GM23338 (cell line): ENCODE measurements at regions not wholly inside any gene's neighbourhood (a gene's known extent, or its start where the extent isn't known, plus 50 kb on each side); places are given as distances from the start of the nearest gene placed in this dataset.

Source experiments
- ATAC-seq: fragments of 200-7000 bp; cut with Tn5 transposase; 3 replicates; pipeline ENCODE4 v1.9.1; 2020
- DNase-seq: peaks from one replicate; pipeline ENCODE4 v3.0.0-alpha.2; 2015; ENCODE audit warnings: low spot score
- H2AFZ ChIP-seq: fragments of 200-600 bp; sonication (generic); 2 replicates; pipeline ENCODE4 v1.8.0; 2016; ENCODE audit warnings: antibody characterized with exemption, mild to moderate bottlenecking, moderate library complexity
- H3F3A ChIP-seq: fragments of 200-600 bp; sonication (generic); replicated peaks from 2 replicates; pipeline ENCODE4 v1.8.0; 2017; ENCODE audit warnings: antibody characterized with exemption, mixed run types, low read depth
- H3K27ac ChIP-seq: fragments of 200-600 bp; sonication (generic); 2 replicates; pipeline ENCODE4 v1.6.1; 2016; ENCODE audit warnings: low read depth
- H3K27me3 ChIP-seq: fragments of 200-600 bp; sonication (generic); 2 replicates; pipeline ENCODE4 v1.8.0; 2016; ENCODE audit warnings: mild to moderate bottlenecking, mixed run types, moderate library complexity; ENCODE audit not compliant: insufficient read depth
- H3K36me3 ChIP-seq: fragments of 200-600 bp; sonication (generic); 2 replicates; pipeline ENCODE4 v1.8.0; 2016; ENCODE audit warnings: mild to moderate bottlenecking; ENCODE audit not compliant: insufficient read depth
- H3K4me1 ChIP-seq: fragments of 200-600 bp; sonication (generic); 2 replicates; pipeline ENCODE4 v1.8.0; 2016; ENCODE audit warnings: mild to moderate bottlenecking, moderate library complexity; ENCODE audit not compliant: insufficient read depth
- H3K4me2 ChIP-seq: fragments of 200-600 bp; sonication (generic); 2 replicates; pipeline ENCODE4 v1.7.1; 2017; ENCODE audit warnings: mixed run types
- H3K4me3 ChIP-seq: fragments of 200-600 bp; sonication (generic); 2 replicates; pipeline ENCODE4 v1.6.1; 2016; ENCODE audit warnings: mixed run types
- H3K79me2 ChIP-seq: fragments of 200-600 bp; sonication (generic); replicated peaks from 2 replicates; pipeline ENCODE4 v1.8.0; 2017; ENCODE audit warnings: mild to moderate bottlenecking; ENCODE audit not compliant: insufficient read depth
- H3K9me2 ChIP-seq: fragments of 200-600 bp; sonication (generic); 2 replicates; pipeline ENCODE4 v1.8.0; 2017; ENCODE audit not compliant: insufficient read depth
- H4K20me1 ChIP-seq: fragments of 200-600 bp; sonication (generic); replicated peaks from 2 replicates; pipeline ENCODE4 v1.8.0; 2017; ENCODE audit warnings: mild to moderate bottlenecking; ENCODE audit not compliant: insufficient read depth
- H3K27ac Mint-ChIP-seq: 2 replicates; pipeline ENCODE4 v1.8.0; 2020; ENCODE audit warnings: inconsistent platforms, mild to moderate bottlenecking, moderate library complexity, mixed read lengths
- H3K27me3 Mint-ChIP-seq: 3 replicates; pipeline ENCODE4 v1.8.0; 2022; ENCODE audit warnings: low read depth, mild to moderate bottlenecking, moderate library complexity, mixed read lengths, inconsistent platforms; ENCODE audit not compliant: insufficient read depth, poor library complexity
- H3K36me3 Mint-ChIP-seq: 3 replicates; pipeline ENCODE4 v1.8.0; 2021; ENCODE audit warnings: low read depth, mild to moderate bottlenecking, inconsistent platforms, moderate library complexity, mixed read lengths
- H3K4me1 Mint-ChIP-seq: 3 replicates; pipeline ENCODE4 v1.8.0; 2020; ENCODE audit warnings: mild to moderate bottlenecking, inconsistent platforms, mixed read lengths
- H3K4me3 Mint-ChIP-seq: 3 replicates; pipeline ENCODE4 v1.8.0; 2021; ENCODE audit warnings: moderate library complexity, mild to moderate bottlenecking, inconsistent platforms, mixed read lengths
- H3K9me3 Mint-ChIP-seq: 3 replicates; pipeline ENCODE4 v1.8.0; 2020; ENCODE audit warnings: moderate library complexity, mild to moderate bottlenecking, inconsistent platforms, mixed read lengths
- CREB1 ChIP-seq: fragments of 250-450 bp; sonication (Bioruptor Pico); IDR thresholded peaks from 2 replicates; pipeline ENCODE4 v1.5.0; 2020; ENCODE audit warnings: low read depth, mild to moderate bottlenecking, moderate library complexity
- EZH2 ChIP-seq: fragments of 200-600 bp; sonication (generic); IDR thresholded peaks from one replicate; pipeline ENCODE4 v1.8.0; 2017; ENCODE audit warnings: antibody characterized with exemption, mild to moderate bottlenecking, low read depth; ENCODE audit not compliant: unreplicated experiment
- EZH2phosphoT487 ChIP-seq: fragments of 200-600 bp; sonication (generic); IDR thresholded peaks from one replicate; pipeline ENCODE4 v1.8.1; 2018; ENCODE audit warnings: antibody characterized with exemption; ENCODE audit not compliant: unreplicated experiment
- JUNB ChIP-seq: IDR thresholded peaks from one replicate; pipeline ENCODE4 v1.6.1; 2016; ENCODE audit warnings: antibody characterized with exemption; ENCODE audit not compliant: unreplicated experiment
- NANOG ChIP-seq: IDR thresholded peaks from 2 replicates; pipeline ENCODE4 v1.6.1; 2016; ENCODE audit warnings: antibody characterized with exemption, borderline replicate concordance
- POLR2AphosphoS5 ChIP-seq: IDR thresholded peaks from 2 replicates; pipeline ENCODE4 v1.6.1; 2016; ENCODE audit warnings: antibody characterized with exemption, low read depth
- ZNF114 ChIP-seq: fragments of 250-450 bp; sonication (Bioruptor Pico); IDR thresholded peaks from 2 replicates; pipeline ENCODE4 v1.5.0; 2020; ENCODE audit warnings: mild to moderate bottlenecking, moderate library complexity
- ZNF331 ChIP-seq: fragments of 250-450 bp; sonication (Bioruptor Pico); IDR thresholded peaks from 2 replicates; pipeline ENCODE4 v1.5.0; 2020; ENCODE audit warnings: low read depth, mild to moderate bottlenecking, moderate library complexity
- TF ChIP-seq, protein P1 (sequence below), 2 experiments: fragments of 200-600 bp in 1 of 2; sonication (generic) in 1 of 2; conservative IDR thresholded peaks; 2 replicates each; pipeline versions ENCODE4 v1.5.1 to v1.6.1; 2016 to 2017; ENCODE audit warnings: antibody characterized with exemption in 2 of 2, low read depth in 2 of 2, mild to moderate bottlenecking in 2 of 2, moderate library complexity in 1 of 2
- TF ChIP-seq, protein P2 (sequence below): IDR thresholded peaks from 2 replicates; pipeline ENCODE4 v1.6.1; 2016; ENCODE audit warnings: antibody characterized with exemption

- Histone ChIP-seq H3K9me2 (no peaks in the 10 kb centered on the region), H3K4me3 (no peak overlapping the region), H3K4me1 (peaks cover 30% of the 10 kb centered on the region), H3F3A (no peaks in the 10 kb centered on the region), H3K36me3 (no peaks in the 10 kb centered on the region), H3K4me2 (no peak overlapping the region), H3K27me3 (no peaks in the 10 kb centered on the region), H2AFZ (no peak overlapping the region), H3K79me2 (peaks cover 98% of the 10 kb centered on the region), H3K27ac (no peak overlapping the region), H4K20me1 (no peaks in the 10 kb centered on the region)
- H3K4me1 Mint-ChIP-seq: peaks cover 36% of the 10 kb centered on the region
- DNase-seq (no peak), ATAC-seq (no peak)
- peak overlapping the region; percentile 31; the same call in 1 of the 2 replicates for H3K27ac Mint-ChIP-seq
- no peak overlapping the region for H3K4me3 Mint-ChIP-seq
- H3K9me3 Mint-ChIP-seq: no peaks in the 10 kb centered on the region
- peaks cover 24% of the 10 kb centered on the region for H3K36me3 Mint-ChIP-seq
- TF ChIP-seq POLR2AphosphoS5 (no peak), CREB1 (CRISPR knock-in tag) (no peak), EZH2 (no peak), ZNF114 (no peak), NANOG (no peak)
- peaks cover 6% of the 10 kb centered on the region for H3K27me3 Mint-ChIP-seq
These were observed 102.5 kb downstream of the GEMIN8 start for GRCh38 chrX:13927175-13927574.

- ATAC-seq: no peak
- no peak for DNase-seq
- Mint-ChIP-seq H3K4me1 (peaks cover 22% of the 10 kb centered on the region), H3K9me3 (no peaks in the 10 kb centered on the region), H3K4me3 (no peak overlapping the region), H3K27ac (no peak overlapping the region), H3K36me3 (peaks cover 14% of the 10 kb centered on the region), H3K27me3 (peaks cover 2% of the 10 kb centered on the region)
- Histone ChIP-seq H3K4me1 (peaks cover 14% of the 10 kb centered on the region), H3K4me3 (no peak overlapping the region), H3K27ac (no peak overlapping the region), H3F3A (no peaks in the 10 kb centered on the region), H3K4me2 (no peak overlapping the region), H2AFZ (no peak overlapping the region), H3K27me3 (no peaks in the 10 kb centered on the region), H4K20me1 (0 out of 2 replicates have a peak, but pooled peaks cover 3% of the 10 kb centered on the region), H3K36me3 (no peaks in the 10 kb centered on the region), H3K9me2 (no peaks in the 10 kb centered on the region), H3K79me2 (peaks cover 96% of the 10 kb centered on the region)
- TF ChIP-seq EZH2phosphoT487: no peak
- TF ChIP-seq, protein P1, sequence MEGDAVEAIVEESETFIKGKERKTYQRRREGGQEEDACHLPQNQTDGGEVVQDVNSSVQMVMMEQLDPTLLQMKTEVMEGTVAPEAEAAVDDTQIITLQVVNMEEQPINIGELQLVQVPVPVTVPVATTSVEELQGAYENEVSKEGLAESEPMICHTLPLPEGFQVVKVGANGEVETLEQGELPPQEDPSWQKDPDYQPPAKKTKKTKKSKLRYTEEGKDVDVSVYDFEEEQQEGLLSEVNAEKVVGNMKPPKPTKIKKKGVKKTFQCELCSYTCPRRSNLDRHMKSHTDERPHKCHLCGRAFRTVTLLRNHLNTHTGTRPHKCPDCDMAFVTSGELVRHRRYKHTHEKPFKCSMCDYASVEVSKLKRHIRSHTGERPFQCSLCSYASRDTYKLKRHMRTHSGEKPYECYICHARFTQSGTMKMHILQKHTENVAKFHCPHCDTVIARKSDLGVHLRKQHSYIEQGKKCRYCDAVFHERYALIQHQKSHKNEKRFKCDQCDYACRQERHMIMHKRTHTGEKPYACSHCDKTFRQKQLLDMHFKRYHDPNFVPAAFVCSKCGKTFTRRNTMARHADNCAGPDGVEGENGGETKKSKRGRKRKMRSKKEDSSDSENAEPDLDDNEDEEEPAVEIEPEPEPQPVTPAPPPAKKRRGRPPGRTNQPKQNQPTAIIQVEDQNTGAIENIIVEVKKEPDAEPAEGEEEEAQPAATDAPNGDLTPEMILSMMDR (conservative IDR thresholded peaks at IDR 0.05; ENCODE audit: low read depth in 2 of 2): peak in 1 of 2 experiments; percentile 44; a peak in 2 of 4 replicates
These were observed 105.8 kb downstream of the GEMIN8 start for GRCh38 chrX:13923845-13924244.

DNA sequence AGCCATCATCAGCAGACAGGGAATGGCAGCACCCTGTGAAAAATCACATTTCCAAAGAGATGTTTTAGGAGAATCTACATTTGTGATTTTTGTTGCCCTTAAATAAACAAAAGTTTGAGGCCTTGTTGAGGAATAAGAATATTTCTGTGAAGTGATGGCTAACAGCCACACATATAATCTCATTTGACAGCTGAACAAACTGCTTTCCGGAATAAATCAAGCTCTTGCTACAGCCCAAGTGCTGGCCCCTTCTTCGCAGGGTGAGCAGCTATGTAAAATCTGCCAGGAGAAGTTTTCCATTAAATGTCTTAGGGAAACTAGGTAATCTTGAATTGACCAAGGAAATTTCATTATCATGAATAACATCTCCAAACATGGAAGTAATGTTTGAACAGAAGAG, 106.4 kb upstream of the GPM6B start:
- Mint-ChIP-seq H3K4me1 (peaks cover 17% of the 10 kb centered on the region; the same call in 2 of the 3 replicates), H3K4me3 (no peak overlapping the region), H3K9me3 (no peaks in the 10 kb centered on the region; the same call in 2 of the 3 replicates), H3K36me3 (peaks cover 18% of the 10 kb centered on the region), H3K27ac (no peak overlapping the region), H3K27me3 (peaks cover 4% of the 10 kb centered on the region)
- no peak overlapping the region for H3K27ac ChIP-seq
- no peaks in the 10 kb centered on the region for H3K36me3 ChIP-seq
- H3F3A ChIP-seq: no peaks in the 10 kb centered on the region
- DNase-seq: no peak
- no peaks in the 10 kb centered on the region for H3K9me2 ChIP-seq
- H3K4me1 ChIP-seq: peaks cover 9% of the 10 kb centered on the region
- TF ChIP-seq POLR2AphosphoS5: no peak
- no peak for TF ChIP-seq EZH2
- TF ChIP-seq, protein P1 (conservative IDR thresholded peaks at IDR 0.05; ENCODE audit: low read depth in 2 of 2): no peak
- no peak for TF ChIP-seq ZNF331
- no peak for TF ChIP-seq NANOG
- TF ChIP-seq, protein P2, sequence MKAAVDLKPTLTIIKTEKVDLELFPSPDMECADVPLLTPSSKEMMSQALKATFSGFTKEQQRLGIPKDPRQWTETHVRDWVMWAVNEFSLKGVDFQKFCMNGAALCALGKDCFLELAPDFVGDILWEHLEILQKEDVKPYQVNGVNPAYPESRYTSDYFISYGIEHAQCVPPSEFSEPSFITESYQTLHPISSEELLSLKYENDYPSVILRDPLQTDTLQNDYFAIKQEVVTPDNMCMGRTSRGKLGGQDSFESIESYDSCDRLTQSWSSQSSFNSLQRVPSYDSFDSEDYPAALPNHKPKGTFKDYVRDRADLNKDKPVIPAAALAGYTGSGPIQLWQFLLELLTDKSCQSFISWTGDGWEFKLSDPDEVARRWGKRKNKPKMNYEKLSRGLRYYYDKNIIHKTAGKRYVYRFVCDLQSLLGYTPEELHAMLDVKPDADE: no peak
- no peak for TF ChIP-seq JUNB
- H3K4me3 ChIP-seq: no peak overlapping the region
- peaks cover 95% of the 10 kb centered on the region for H3K79me2 ChIP-seq
- no peaks in the 10 kb centered on the region for H3K27me3 ChIP-seq
- ATAC-seq: no peak
- no peak overlapping the region for H3K4me2 ChIP-seq
- H2AFZ ChIP-seq: no peak overlapping the region
- H4K20me1 ChIP-seq: 0 out of 2 replicates have a peak, but pooled peaks cover 3% of the 10 kb centered on the region
